GM19328 (cell line): ENCODE measurements at regions not wholly inside any gene's neighbourhood (a gene's known extent, or its start where the extent isn't known, plus 50 kb on each side); places are given as distances from the start of the nearest gene placed in this dataset.
"Not testable (repeated sequence)": the region's sequence is repeated elsewhere in the genome, so short reads cannot be mapped to it uniquely, and the experiment has no call there.

Experiments
- ATAC-seq: cut with Tn5 transposase; IDR thresholded peaks from one replicate; pipeline ENCODE4 v1.9.1; 2021; ENCODE audit warnings: mild to moderate bottlenecking, moderate library complexity; ENCODE audit not compliant: unreplicated experiment

DNA sequence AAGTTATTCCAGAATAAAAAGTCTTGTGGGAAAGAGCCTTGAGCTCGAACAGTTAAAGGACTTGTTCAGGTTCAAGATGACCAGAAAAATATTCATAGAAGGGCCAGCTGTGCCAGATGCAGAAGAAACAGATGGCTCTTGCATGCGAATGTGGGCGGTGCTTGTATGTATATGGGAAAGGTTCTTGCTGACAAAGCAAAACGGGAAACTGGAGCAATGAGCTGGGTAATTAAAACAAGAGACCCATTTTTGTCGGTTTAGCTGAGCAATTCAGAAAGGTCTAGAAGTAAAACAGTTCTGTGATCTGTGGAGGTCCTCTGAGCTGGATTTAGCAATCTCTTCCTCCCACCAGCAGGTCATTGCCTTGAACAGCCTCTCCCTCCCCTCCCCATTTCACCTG, 107.2 kb upstream of the MARK1 start:
- ATAC-seq = no peak

DNA sequence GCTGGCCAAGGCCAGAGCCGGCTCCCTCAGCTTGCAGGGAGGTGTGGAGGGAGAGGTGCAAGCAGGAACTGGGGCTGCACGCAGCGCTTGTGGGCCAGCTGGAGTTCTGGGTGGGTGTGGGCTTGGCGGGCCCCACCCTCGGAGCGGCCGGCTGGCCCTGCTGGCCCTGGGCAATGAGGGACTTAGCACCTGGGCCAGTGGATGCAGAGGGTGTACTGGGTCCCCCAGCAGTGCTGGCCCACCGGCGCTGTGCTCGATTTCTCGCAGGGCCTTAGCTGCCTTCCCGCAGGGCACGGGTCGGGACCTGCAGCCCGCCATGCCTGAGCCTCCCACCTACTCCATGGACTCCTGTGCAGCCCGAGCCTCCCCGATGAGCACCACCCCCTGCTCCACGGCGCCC, 115.6 kb upstream of the MARK1 start:
- not testable (repeated sequence) for ATAC-seq

- ATAC-seq = no peak
Measured at GRCh38 chr1:220410611-220411010, 117.3 kb upstream of the MARK1 start.

DNA sequence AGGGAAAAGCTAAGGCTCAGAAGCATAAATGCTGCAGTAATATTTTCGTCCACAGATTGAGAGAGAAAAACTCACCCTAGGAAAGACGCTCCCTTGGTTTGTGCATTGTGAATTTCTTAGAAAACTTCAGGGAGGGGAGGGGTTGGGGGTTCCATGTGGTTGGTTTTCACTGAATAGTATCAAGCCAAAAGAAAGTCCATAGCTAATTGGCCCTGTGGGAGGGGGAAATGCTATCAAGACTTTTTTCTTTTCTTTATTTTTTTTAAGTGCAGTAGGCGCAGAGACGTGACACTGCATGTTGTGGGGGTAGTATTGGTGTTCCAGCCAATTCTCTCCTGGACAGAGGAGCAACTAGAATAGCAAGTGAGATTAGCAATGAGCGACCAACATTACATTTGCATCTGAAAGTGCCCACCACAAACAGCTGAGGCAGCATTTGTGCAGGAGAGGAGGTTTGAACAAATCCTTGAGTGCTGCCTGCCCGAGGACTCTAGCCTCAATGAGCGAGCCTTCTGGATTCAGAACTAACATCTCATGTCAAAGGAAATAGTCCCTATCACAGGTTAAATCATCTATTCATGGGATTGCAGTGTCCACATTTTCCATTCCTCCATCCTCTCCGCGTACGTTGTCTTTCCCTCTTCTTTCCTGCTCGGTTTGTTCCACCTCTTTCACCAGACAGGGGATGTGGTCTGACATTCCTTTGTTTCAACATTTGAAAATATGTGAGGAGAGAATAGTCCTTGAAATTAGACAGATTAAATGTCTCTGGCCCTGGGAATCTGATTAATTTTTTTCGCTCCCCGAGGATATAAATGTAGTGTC, 118.0 kb upstream of the MARK1 start:
- no peak for ATAC-seq

DNA sequence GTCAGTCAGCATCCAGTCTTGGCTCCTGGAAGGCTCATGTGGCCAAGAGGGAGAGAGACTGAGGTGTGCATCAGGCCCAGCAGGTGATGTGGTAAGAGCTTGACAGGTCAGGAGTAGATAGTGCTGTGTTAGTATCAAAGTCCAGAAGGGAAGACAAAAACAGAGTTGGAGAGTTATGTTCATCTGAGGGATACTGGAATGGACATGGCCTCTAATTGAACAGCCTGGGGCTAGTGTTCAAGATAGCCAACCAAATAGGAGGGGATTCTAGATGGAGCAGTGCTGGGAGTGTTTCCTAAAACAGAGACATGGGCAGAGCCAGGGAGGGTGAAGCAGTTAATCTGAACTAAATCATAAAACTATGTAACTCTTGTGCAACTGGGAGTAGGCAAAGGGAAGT, 120.7 kb upstream of the MARK1 start:
- no peak for ATAC-seq

DNA sequence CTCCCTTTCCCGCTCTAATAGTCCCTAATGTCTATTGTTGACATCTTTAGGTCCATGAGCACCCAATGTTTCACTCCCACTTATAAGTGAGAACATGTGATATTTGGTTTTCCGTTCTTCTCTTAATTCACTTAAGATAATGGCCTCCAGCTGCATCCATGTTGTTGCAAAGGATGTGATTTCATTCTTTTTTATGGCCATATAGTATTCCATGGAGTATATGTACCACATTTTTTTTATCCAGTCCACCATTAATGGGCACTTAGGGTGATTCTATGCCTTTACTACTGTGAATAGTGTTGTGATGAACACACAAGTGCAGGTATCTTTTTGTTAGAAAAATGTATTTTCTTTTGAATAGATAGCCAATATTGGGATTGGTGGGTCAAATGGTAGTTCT, 126.0 kb upstream of the RAB3GAP2 start:
- ATAC-seq = no peak

- ATAC-seq = no peak
Measured at GRCh38 chr1:220391491-220391890, 119.2 kb upstream of the RAB3GAP2 start.

GRCh38 chr1:220389634-220390033, 117.4 kb upstream of the RAB3GAP2 start:
- ATAC-seq = no peak

GRCh38 chr1:220386494-220387195, 114.4 kb upstream of the RAB3GAP2 start:
- ATAC-seq = no peak

DNA sequence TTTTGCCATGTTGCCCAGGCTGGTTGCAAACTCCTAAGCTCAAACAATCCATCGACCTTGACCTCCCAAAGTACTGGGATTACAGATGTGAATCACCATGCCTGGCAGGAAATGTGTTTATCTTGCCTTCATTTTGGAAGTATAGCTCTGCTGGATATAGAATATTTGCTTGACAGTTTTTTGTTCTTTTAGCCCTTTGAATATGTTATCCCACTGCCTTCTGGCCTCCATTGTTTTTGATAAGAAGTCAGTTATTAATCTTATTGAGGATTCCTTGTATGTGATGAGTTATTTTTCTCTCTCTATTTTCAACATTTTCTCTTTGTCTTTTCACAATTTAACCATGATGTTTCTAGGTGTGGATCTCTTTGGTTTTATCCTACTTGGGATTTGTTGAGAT, 112.9 kb upstream of the RAB3GAP2 start:
- ATAC-seq = no peak

GRCh38 chr1:220382994-220383393, 110.7 kb upstream of the RAB3GAP2 start:
- ATAC-seq = no peak

DNA sequence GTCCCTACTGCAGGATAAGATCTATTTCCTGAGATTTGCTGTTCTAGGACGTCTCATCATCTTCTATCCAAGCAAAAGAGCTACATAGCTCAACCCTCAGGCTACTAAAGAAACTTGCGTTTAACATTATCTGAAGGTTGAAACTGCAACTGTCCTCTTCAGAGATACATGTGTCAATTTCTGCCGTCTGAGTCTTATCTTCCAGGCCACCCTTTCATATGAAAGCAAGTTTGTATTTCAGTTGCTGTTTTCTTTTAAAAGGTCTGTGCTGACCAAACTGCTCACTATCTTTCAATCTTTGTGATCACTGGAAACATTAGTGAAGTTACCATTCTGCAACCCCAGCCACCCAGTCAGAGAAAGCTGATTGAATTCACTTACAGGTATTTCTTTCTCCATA, 108.6 kb upstream of the RAB3GAP2 start:
- ATAC-seq = no peak

GRCh38 chr1:220378571-220379302, 106.5 kb upstream of the RAB3GAP2 start:
- no peak for ATAC-seq

GRCh38 chr1:220375715-220376114, 103.5 kb upstream of the RAB3GAP2 start:
- ATAC-seq = no peak

DNA sequence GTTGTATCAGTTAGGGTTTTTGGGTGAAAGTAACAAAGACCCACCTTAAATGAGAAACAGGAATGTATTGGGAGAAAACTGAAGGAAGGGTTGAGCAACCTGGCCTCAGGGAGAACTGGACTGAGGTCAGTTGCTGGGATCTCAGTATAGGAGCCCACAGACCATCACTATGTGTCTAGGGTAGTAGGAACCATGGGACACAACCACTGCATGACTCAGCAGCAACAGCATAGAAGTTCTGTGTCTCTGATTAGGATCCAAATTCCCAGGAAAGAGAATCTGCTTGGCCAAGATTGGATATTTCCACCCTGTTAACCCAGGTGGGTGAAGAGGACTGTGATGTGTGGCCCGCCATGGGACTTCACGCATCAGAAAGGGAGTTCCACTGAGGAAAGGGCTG, 102.2 kb upstream of the RAB3GAP2 start:
- no peak for ATAC-seq

DNA sequence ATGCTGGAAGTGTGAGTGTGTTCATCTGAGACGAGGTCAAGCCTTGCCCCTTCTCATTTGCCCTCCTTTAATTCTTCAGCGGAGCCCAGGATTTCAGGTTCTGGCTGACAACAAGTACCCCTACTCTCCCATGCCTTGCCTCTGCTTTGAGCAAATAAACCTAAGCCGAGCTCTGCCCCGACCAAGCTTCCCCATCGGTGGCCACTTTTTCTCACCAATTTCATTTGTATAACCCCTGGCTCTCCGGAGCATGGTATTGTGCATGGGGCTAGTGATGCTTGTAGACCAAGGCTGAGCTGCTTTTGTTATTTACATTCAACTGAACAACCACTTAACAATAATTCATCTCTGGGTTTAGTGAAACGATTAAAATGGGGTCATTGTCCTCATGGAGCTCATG, 100.2 kb upstream of the RAB3GAP2 start:
- ATAC-seq = no peak

- ATAC-seq = no peak
Measured at GRCh38 chr1:220371324-220371723, 99.1 kb upstream of the RAB3GAP2 start.

DNA sequence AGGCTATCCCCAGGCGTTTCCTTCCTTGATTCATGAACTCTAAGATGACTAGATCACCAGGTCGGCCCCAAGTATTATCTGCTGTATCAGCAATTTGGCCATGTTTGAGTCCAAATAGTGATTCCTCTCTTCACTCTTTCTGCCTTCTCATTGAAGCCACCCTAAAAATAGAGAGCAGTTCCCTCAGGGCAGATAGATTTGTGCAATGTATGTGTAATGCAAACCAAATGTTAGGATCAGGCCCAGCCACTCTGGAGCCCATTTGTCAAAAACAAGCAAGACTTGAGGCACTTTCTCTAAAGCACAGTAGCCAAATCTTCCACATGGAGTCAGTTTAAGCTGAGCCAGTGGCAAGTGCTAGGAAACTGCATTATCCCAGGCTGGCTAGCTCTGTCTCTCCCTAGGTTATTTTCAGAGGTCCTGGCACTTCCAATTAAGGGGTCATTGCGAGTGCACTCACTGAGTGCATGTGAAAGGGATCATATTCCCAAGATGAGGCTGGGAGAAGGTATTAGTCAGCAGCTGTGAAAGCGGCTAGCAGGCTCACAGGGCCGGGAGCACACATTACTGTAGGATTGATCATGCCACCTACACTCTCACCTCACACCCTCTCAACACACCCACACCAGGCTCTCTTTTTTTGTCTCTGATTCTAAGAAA, 97.9 kb upstream of the RAB3GAP2 start:
- ATAC-seq = no peak

- no peak for ATAC-seq
Measured at GRCh38 chr1:220369511-220369910, 97.3 kb upstream of the RAB3GAP2 start.

DNA sequence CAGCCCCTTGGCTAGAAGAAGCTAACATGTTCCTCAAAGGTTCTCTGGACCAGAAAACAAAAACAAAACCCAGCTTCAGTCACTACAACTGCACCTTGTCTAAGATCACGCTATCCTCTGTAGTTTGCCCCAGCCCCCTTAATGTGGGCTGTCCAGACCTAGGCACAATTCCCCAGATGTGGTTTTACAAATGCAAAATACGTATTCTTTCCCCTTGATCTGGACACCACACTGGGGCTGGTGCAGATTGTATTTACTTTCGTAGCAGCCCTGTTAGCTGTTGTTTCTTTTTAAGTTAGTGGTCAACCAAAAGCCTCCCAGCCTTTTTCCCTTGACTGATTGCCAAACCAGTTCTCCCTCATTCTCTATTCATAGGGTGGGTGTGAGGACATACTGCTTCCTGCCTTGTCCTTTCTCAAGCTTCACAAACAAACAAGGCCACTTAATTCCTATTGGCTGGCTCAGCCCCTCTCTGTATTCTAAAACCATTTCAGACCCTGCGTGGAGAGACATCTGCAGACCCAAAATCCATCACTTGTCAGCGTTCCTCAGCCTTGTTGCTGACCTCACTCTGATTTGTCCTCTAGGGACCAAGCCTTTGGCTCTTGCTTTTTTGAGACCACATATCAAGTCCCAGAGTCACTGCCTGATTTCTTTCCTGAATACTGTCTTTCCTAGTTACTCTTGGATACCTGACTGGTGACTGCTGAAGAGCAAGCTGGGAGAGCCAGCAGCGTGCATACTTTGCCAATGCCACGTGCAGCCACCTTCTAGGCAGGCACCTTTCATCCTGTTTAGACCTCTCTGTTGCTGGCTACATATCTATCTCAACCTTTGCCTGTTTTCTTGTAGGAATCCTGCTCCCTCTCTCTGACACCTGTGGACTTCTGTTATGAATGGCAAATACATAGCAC, 96.4 kb upstream of the RAB3GAP2 start:
- no peak for ATAC-seq
